GM10248 (cell line): ENCODE measurements at regions not wholly inside any gene's neighbourhood (a gene's known extent, or its start where the extent isn't known, plus 50 kb on each side); places are given as distances from the start of the nearest gene placed in this dataset.

Source experiments
- CTCF ChIA-PET: fragments of 300-600 bp; sonication (Branson Sonifier 250); formaldehyde crosslinking; extraction: SDS; loops from one replicate; lab custom pipeline; 2021; ENCODE audit warnings: antibody characterized with exemption; lab: Yijun Ruan, JAX
- POLR2A ChIA-PET: fragments of 350-650 bp; sonication (Branson Sonifier 250); formaldehyde crosslinking; extraction: SDS; loops from one replicate; lab custom pipeline; 2020; ENCODE audit warnings: antibody characterized with exemption; lab: Yijun Ruan, JAX
- DNase-seq: peaks from one replicate; pipeline ENCODE4 v3.0.0; 2012; ENCODE audit errors: extremely low spot score
- TF ChIP-seq, protein P1 (sequence below): IDR thresholded peaks from 2 replicates; pipeline ENCODE4 v1.5.1; 2012; ENCODE audit warnings: mild to moderate bottlenecking, low read depth; ENCODE audit errors: extremely low read depth, missing control alignments, control extremely low read depth

DNA sequence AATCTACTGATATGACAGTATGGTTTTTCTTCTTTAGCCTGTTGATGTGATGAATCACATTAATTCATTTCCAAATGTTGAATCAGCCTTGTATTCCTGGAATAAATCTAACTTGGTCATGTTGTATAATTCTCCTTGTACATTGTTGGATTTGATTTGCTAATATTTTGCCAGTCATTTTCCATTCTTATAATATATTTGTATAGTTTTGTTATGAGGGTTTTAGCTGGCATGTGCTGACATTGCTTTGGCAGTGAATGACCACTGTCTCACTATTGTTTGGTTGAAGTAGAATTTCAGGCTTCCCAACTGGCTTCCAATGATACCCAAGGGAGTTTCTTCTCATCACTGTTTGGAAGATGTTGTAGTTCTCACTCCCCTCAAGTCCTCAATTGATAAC lies 983.0 kb upstream of the PTPRD start:
- ChIA-PET POLR2A (no interaction called here), CTCF (no interaction called here)
- DNase-seq = no peak
- TF ChIP-seq, protein P1, sequence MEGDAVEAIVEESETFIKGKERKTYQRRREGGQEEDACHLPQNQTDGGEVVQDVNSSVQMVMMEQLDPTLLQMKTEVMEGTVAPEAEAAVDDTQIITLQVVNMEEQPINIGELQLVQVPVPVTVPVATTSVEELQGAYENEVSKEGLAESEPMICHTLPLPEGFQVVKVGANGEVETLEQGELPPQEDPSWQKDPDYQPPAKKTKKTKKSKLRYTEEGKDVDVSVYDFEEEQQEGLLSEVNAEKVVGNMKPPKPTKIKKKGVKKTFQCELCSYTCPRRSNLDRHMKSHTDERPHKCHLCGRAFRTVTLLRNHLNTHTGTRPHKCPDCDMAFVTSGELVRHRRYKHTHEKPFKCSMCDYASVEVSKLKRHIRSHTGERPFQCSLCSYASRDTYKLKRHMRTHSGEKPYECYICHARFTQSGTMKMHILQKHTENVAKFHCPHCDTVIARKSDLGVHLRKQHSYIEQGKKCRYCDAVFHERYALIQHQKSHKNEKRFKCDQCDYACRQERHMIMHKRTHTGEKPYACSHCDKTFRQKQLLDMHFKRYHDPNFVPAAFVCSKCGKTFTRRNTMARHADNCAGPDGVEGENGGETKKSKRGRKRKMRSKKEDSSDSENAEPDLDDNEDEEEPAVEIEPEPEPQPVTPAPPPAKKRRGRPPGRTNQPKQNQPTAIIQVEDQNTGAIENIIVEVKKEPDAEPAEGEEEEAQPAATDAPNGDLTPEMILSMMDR = no peak

DNA sequence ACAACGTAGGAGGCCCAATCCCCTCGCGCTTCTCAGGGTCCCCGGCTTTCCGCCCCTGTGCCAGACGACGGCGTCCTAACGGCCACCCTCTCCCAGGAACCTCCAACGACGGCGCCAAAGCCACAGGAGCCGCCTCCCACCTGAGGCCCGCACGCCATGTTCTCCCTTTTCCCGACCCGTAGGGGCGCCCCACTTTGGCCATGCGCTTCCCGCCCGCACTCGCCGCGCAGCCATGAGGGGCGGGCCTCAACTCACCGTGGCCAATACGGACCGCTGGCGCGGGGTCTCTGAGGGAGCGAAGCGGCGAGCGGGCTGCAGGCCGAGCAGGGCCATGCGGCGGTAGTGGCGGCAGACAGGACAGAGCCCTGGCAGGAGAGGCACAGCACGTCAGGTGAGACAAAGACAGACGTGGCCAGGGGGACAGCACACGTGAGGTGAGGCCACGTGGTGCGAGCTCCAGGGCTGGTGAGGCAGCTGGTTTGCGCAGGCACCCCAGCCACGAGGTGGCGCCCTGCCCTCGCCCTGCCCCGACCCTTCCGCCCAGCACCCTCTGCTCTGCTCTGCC lies 1005.5 kb upstream of the PTPRD start:
- TF ChIP-seq, protein P1 = no peak
- DNase-seq = no peak
- POLR2A ChIA-PET = no interaction called here
- CTCF ChIA-PET = no interaction called here

DNA sequence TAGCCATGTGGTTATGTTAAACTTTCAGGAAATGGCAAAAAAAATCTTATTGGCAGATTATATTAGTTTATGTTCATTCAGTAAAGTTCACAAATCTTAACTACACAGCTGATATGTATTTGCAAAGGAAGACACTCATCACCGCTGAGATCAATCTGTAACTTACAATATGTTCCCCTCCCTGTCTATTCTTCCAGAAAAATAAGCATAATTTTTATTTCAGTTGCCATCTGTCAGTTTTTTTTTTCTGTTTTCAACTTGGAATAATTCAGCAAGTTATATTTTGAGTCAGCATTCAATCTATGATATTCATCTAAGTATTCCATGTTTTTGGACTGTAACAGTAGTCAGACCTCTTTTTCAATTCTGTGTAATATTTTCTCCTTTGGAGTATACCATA lies 1019.9 kb upstream of the PTPRD start:
- DNase-seq = no peak
- POLR2A ChIA-PET = no interaction called here
- CTCF ChIA-PET = no interaction called here
- TF ChIP-seq, protein P1 = no peak

DNA sequence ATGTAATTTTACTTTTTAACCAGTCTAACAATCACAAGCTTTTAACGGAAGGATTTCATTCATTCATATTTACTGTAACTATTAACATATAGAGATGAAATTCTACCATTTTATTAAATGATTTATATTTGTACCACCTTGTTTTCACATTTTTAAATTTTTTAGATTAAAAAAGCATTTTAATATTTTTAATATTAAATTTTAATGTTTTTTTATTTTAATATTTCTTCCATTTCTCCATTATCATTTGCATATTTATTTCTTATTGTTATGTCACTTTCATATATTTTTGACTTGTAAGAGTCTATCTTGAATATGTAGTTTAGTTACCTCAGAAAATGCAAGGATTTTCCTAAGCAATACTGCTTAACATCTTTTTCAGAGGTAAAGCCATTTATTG lies 1034.0 kb upstream of the PTPRD start:
- ChIA-PET POLR2A (no interaction called here), CTCF (no interaction called here)
- DNase-seq = no peak
- TF ChIP-seq, protein P1 = no peak

DNA sequence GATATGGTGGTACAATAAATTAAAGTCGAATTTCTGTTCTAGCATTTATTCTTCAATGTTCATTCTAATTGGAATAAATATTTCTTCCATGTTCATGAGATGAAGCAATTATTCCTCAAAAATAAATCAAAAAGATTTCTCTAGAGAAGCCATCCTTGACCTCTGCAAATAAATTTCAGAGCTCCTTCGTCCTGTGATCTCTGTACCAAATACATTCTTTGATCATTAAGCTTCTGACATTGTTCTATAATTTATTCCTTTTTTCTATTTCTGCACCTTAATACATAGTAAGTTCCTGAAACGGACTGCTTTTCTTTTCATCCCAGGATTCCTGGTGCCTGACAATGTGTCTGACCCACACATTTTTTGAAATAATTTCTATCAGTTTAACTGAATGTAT lies 1039.3 kb upstream of the TYRP1 start:
- DNase-seq = no peak
- ChIA-PET POLR2A (no interaction called here), CTCF (no interaction called here)
- TF ChIP-seq, protein P1 = no peak

DNA sequence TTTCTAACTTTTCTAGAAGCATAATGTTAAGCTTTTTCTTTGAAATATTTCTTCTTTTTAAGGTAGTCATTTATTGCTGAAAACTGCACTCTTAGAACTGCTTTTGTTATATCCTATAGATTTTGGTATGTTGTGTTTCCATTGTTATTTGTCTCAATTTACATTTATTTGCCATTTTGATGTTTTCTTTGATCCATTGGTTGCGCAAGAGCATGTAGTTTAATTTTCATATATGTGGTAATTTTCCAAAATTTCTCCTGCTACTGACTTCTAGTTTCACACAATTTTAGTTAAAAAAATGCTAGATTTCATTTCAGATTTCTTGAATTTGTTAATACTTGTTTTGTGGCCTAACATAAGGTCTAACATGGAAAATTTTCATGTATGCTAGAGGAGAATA lies 1029.3 kb upstream of the TYRP1 start:
- CTCF ChIA-PET = no interaction called here
- POLR2A ChIA-PET = no interaction called here
- no peak for DNase-seq
- TF ChIP-seq, protein P1 = no peak
